H1 (cell line): ENCODE measurements at regions not wholly inside any gene's neighbourhood (a gene's known extent, or its start where the extent isn't known, plus 50 kb on each side); places are given as distances from the start of the nearest gene placed in this dataset.

Source experiments
- KDM5A ChIP-seq: fragments of 200-600 bp; IDR thresholded peaks from 2 replicates; pipeline ENCODE4 v1.7.1; 2012; ENCODE audit warnings: mild to moderate bottlenecking, low read length, inconsistent platforms, mixed read lengths

- no peak for TF ChIP-seq KDM5A
These were observed 628.4 kb downstream of the BRD1 start (continued) for GRCh38 chr22:49199224-49199623.
